ENCODE measurements at regions not wholly inside any gene's neighbourhood (a gene's known extent, or its start where the extent isn't known, plus 50 kb on each side); places are given as distances from the start of the nearest gene placed in this dataset.

DNA sequence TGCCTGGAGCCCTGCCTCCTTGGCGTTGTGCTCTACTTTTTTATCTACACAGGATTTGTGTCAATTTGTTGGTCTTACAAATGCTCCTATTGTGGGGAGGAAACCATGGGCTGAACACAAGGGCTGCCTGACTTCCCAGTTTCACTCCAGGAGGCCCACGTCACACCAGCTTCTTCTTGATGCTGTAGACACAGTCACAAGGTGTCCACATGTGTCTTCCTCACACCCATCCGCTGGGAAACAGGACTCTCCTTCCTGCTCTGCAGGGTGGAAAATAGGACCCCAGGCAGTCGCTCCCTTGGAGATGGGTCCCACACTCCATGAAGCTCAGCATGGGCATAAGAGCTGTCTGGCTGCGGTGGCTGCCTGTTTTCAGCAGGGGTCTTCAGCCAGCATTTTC, 468.2 kb downstream of the EPHA4 start:
- 8% methylated on average over 4 of the region's 5 CpGs for WGBS (ENCODE audit: low lambda C conversion rate)
- FAIRE-seq (no peak), DNase-seq (ENCODE audit: low spot score) (no peak), ATAC-seq (peak; percentile 43; the same call in 2 of the 3 replicates)
- Histone ChIP-seq H3K9ac (ENCODE audit: insufficient read depth, low read depth, low read length) (no peak overlapping the region), H3K27ac (ENCODE audit: extremely low read length, insufficient read depth, low read length) (no peak overlapping the region), H3K79me2 (ENCODE audit: insufficient read depth, low read length) (no peaks in the 10 kb centered on the region), H3K36me3 (replicated peaks in 1 of 2; ENCODE audit: control insufficient read depth in 1 of 2, insufficient read depth in 2 of 2, low read length in 2 of 2) (no peaks in the 10 kb centered on the region), H3K9me3 (ENCODE audit: low read length) (no peaks in the 10 kb centered on the region), H3K4me1 (ENCODE audit: insufficient read depth, low read length) (no peaks in the 10 kb centered on the region), H3K27me3 (ENCODE audit: control insufficient read depth in 1 of 2, insufficient read depth in 2 of 2, low read length in 2 of 2) (0 out of 5 replicates have a peak, but pooled peaks cover 0 to 4% of the 10 kb centered on the region in 2 experiments), H3K4me2 (ENCODE audit: low read depth, low read length) (no peak overlapping the region), H4K20me1 (ENCODE audit: insufficient read depth, low read length) (no peaks in the 10 kb centered on the region), H2AFZ (ENCODE audit: low read length) (no peak overlapping the region), H3K4me3 (replicated peaks in 1 of 3; ENCODE audit: insufficient read depth in 1 of 3, low read depth in 2 of 3, low read length in 3 of 3) (no peak overlapping the region)
- ChIA-PET CTCF (ENCODE audit: low intra/inter-chr PET ratio, low total read pairs) (no interaction called here), POLR2A (no interaction called here)
- intact Hi-C loops (cut with micrococcal nuclease; ENCODE audit: unreplicated experiment) = no loop called here
- TF ChIP-seq ZFY (CRISPR knock-in tag; IDR thresholded peaks at IDR 0.05) (no peak), EZH2 (conservative IDR thresholded peaks at IDR 0.05; ENCODE audit: low read depth, low read length) (no peak)
- no TSS peak for BruUV-seq (replicated peaks)
- in situ Hi-C loops (cut with HindIII; ENCODE audit: extremely low pct_ligation_motif_present, low pct_unique_long_range_greater_than_20kb) = no loop called here

GRCh38 chr2:221104361-221104811, 467.7 kb downstream of the EPHA4 start:
- H3K27me3 ChIP-seq (ENCODE audit: control insufficient read depth in 1 of 2, insufficient read depth in 2 of 2, low read length in 2 of 2) = 0 out of 5 replicates have a peak, but pooled peaks cover 0 to 4% of the 10 kb centered on the region in 2 experiments
- H3K27ac ChIP-seq (ENCODE audit: extremely low read length, insufficient read depth, low read length) = no peak overlapping the region
- no peak overlapping the region for H3K4me3 ChIP-seq (replicated peaks in 1 of 3; ENCODE audit: insufficient read depth in 1 of 3, low read depth in 2 of 3, low read length in 3 of 3)
- in situ Hi-C loops (cut with HindIII; ENCODE audit: extremely low pct_ligation_motif_present, low pct_unique_long_range_greater_than_20kb) = no loop called here
- H3K9ac ChIP-seq (ENCODE audit: insufficient read depth, low read depth, low read length) = no peak overlapping the region
- H2AFZ ChIP-seq (ENCODE audit: low read length) = no peak overlapping the region
- no peak for FAIRE-seq
- no peaks in the 10 kb centered on the region for H3K79me2 ChIP-seq (ENCODE audit: insufficient read depth, low read length)
- intact Hi-C loops (cut with micrococcal nuclease; ENCODE audit: unreplicated experiment) = no loop called here
- no peaks in the 10 kb centered on the region for H3K9me3 ChIP-seq (ENCODE audit: low read length)
- POLR2A ChIA-PET = no interaction called here
- ATAC-seq = peak; percentile 82
- H3K4me1 ChIP-seq (ENCODE audit: insufficient read depth, low read length) = no peaks in the 10 kb centered on the region
- no peaks in the 10 kb centered on the region for H4K20me1 ChIP-seq (ENCODE audit: insufficient read depth, low read length)
- no peak for DNase-seq (ENCODE audit: low spot score)
- no peak overlapping the region for H3K4me2 ChIP-seq (ENCODE audit: low read depth, low read length)
- H3K36me3 ChIP-seq (replicated peaks in 1 of 2; ENCODE audit: control insufficient read depth in 1 of 2, insufficient read depth in 2 of 2, low read length in 2 of 2) = no peaks in the 10 kb centered on the region
- CTCF ChIA-PET (ENCODE audit: low intra/inter-chr PET ratio, low total read pairs) = no interaction called here
- WGBS (ENCODE audit: low lambda C conversion rate) = 13% methylated on average over 8 of the region's 12 CpGs
- no TSS peak for BruUV-seq (replicated peaks)
- TF ChIP-seq, protein P1, sequence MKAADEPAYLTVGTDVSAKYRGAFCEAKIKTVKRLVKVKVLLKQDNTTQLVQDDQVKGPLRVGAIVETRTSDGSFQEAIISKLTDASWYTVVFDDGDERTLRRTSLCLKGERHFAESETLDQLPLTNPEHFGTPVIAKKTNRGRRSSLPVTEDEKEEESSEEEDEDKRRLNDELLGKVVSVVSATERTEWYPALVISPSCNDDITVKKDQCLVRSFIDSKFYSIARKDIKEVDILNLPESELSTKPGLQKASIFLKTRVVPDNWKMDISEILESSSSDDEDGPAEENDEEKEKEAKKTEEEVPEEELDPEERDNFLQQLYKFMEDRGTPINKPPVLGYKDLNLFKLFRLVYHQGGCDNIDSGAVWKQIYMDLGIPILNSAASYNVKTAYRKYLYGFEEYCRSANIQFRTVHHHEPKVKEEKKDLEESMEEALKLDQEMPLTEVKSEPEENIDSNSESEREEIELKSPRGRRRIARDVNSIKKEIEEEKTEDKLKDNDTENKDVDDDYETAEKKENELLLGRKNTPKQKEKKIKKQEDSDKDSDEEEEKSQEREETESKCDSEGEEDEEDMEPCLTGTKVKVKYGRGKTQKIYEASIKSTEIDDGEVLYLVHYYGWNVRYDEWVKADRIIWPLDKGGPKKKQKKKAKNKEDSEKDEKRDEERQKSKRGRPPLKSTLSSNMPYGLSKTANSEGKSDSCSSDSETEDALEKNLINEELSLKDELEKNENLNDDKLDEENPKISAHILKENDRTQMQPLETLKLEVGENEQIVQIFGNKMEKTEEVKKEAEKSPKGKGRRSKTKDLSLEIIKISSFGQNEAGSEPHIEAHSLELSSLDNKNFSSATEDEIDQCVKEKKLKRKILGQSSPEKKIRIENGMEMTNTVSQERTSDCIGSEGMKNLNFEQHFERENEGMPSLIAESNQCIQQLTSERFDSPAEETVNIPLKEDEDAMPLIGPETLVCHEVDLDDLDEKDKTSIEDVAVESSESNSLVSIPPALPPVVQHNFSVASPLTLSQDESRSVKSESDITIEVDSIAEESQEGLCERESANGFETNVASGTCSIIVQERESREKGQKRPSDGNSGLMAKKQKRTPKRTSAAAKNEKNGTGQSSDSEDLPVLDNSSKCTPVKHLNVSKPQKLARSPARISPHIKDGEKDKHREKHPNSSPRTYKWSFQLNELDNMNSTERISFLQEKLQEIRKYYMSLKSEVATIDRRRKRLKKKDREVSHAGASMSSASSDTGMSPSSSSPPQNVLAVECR (CRISPR knock-in tag; IDR thresholded peaks at IDR 0.05; ENCODE audit: borderline replicate concordance) = no peak
- no peak for TF ChIP-seq DBP (CRISPR knock-in tag; IDR thresholded peaks at IDR 0.05; ENCODE audit: not compliant biosample characterization)
- no peak for TF ChIP-seq ZNF891 (CRISPR knock-in tag; IDR thresholded peaks at IDR 0.05)
- TF ChIP-seq ZNF496 (CRISPR knock-in tag; IDR thresholded peaks at IDR 0.05; ENCODE audit: insufficient replicate concordance) = no peak
- TF ChIP-seq NFATC3 (CRISPR knock-in tag; IDR thresholded peaks at IDR 0.05) = no peak
- TF ChIP-seq, protein P2, sequence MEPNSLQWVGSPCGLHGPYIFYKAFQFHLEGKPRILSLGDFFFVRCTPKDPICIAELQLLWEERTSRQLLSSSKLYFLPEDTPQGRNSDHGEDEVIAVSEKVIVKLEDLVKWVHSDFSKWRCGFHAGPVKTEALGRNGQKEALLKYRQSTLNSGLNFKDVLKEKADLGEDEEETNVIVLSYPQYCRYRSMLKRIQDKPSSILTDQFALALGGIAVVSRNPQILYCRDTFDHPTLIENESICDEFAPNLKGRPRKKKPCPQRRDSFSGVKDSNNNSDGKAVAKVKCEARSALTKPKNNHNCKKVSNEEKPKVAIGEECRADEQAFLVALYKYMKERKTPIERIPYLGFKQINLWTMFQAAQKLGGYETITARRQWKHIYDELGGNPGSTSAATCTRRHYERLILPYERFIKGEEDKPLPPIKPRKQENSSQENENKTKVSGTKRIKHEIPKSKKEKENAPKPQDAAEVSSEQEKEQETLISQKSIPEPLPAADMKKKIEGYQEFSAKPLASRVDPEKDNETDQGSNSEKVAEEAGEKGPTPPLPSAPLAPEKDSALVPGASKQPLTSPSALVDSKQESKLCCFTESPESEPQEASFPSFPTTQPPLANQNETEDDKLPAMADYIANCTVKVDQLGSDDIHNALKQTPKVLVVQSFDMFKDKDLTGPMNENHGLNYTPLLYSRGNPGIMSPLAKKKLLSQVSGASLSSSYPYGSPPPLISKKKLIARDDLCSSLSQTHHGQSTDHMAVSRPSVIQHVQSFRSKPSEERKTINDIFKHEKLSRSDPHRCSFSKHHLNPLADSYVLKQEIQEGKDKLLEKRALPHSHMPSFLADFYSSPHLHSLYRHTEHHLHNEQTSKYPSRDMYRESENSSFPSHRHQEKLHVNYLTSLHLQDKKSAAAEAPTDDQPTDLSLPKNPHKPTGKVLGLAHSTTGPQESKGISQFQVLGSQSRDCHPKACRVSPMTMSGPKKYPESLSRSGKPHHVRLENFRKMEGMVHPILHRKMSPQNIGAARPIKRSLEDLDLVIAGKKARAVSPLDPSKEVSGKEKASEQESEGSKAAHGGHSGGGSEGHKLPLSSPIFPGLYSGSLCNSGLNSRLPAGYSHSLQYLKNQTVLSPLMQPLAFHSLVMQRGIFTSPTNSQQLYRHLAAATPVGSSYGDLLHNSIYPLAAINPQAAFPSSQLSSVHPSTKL (CRISPR knock-in tag; IDR thresholded peaks at IDR 0.05) = no peak
- TF ChIP-seq ZNF253 (CRISPR knock-in tag; IDR thresholded peaks at IDR 0.05; ENCODE audit: borderline replicate concordance) = no peak
